ENCODE measurements at regions not wholly inside any gene's neighbourhood (a gene's known extent, or its start where the extent isn't known, plus 50 kb on each side); places are given as distances from the start of the nearest gene placed in this dataset.

GRCh38 chrX:7269589-7269988 lies 121.6 kb upstream of the PUDP start:
- no peaks in the 10 kb centered on the region for H3K36me3 ChIP-seq (ENCODE audit: control insufficient read depth in 2 of 2, insufficient read depth in 2 of 2, low read length in 2 of 2)
- H3K27ac ChIP-seq (ENCODE audit: low read depth in 2 of 2, low read length in 2 of 2) = no peak overlapping the region

GRCh38 chrX:7266288-7266687 lies 118.3 kb upstream of the PUDP start:
- H3K27ac ChIP-seq (ENCODE audit: low read depth in 2 of 2, low read length in 2 of 2) = no peak overlapping the region
- H3K4me1 ChIP-seq (ENCODE audit: control insufficient read depth in 2 of 2, insufficient read depth in 2 of 2, low read length in 2 of 2) = no peaks in the 10 kb centered on the region
- no peaks in the 10 kb centered on the region for H3K27me3 ChIP-seq (ENCODE audit: control insufficient read depth in 2 of 2, insufficient read depth in 2 of 2, low read length in 2 of 2)
- no peak overlapping the region for H3K4me3 ChIP-seq (ENCODE audit: low read length in 2 of 2)
- no peaks in the 10 kb centered on the region for H3K9me3 ChIP-seq (ENCODE audit: control insufficient read depth in 2 of 2, low read length in 2 of 2)
- no peak overlapping the region for H3K9ac ChIP-seq (ENCODE audit: low read depth in 1 of 2, low read length in 2 of 2)
- H3K36me3 ChIP-seq (ENCODE audit: control insufficient read depth in 2 of 2, insufficient read depth in 2 of 2, low read length in 2 of 2) = no peaks in the 10 kb centered on the region

More at GRCh38 chrX:7269589-7269988, 121.6 kb upstream of the PUDP start:
- no peak overlapping the region for H3K9ac ChIP-seq (ENCODE audit: low read depth in 1 of 2, low read length in 2 of 2)
- H3K9me3 ChIP-seq (ENCODE audit: control insufficient read depth in 2 of 2, low read length in 2 of 2) = no peaks in the 10 kb centered on the region
- no peak overlapping the region for H3K4me3 ChIP-seq (ENCODE audit: low read length in 2 of 2)
- H3K27me3 ChIP-seq (ENCODE audit: control insufficient read depth in 2 of 2, insufficient read depth in 2 of 2, low read length in 2 of 2) = no peaks in the 10 kb centered on the region
- no peaks in the 10 kb centered on the region for H3K4me1 ChIP-seq (ENCODE audit: control insufficient read depth in 2 of 2, insufficient read depth in 2 of 2, low read length in 2 of 2)

- no peaks in the 10 kb centered on the region for H3K36me3 ChIP-seq (ENCODE audit: control insufficient read depth in 2 of 2, insufficient read depth in 2 of 2, low read length in 2 of 2)
- H3K27ac ChIP-seq (ENCODE audit: low read depth in 2 of 2, low read length in 2 of 2) = no peak overlapping the region
Observed at GRCh38 chrX:7264399-7264798, 116.4 kb upstream of the PUDP start.

DNA sequence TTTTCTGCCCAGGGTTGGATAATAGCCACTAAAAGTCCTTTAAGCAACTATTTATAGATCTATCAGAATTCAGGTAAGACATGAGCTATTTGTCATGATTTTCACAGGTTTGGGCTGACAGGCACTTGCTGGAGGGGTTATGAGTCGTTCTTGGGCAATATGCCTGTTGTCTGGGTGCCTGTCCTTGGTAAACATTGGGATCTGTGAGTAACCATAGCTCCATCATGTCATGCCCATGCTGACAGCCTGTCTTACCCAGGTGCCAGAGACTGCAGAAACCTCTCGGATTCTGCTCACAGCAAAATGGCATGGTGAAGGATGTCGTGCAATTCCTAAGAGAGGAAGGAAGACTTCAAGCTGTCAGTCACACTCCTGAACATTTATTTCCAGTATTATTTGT lies 116.0 kb upstream of the PUDP start:
- Histone ChIP-seq H3K9ac (ENCODE audit: low read depth in 1 of 2, low read length in 2 of 2) (no peak overlapping the region), H3K36me3 (ENCODE audit: control insufficient read depth in 2 of 2, insufficient read depth in 2 of 2, low read length in 2 of 2) (no peaks in the 10 kb centered on the region), H3K4me1 (ENCODE audit: control insufficient read depth in 2 of 2, insufficient read depth in 2 of 2, low read length in 2 of 2) (no peaks in the 10 kb centered on the region), H3K4me3 (ENCODE audit: low read length in 2 of 2) (no peak overlapping the region), H3K27me3 (ENCODE audit: control insufficient read depth in 2 of 2, insufficient read depth in 2 of 2, low read length in 2 of 2) (no peaks in the 10 kb centered on the region), H3K27ac (ENCODE audit: low read depth in 2 of 2, low read length in 2 of 2) (no peak overlapping the region), H3K9me3 (ENCODE audit: control insufficient read depth in 2 of 2, low read length in 2 of 2) (no peaks in the 10 kb centered on the region)

More at GRCh38 chrX:7264399-7264798, 116.4 kb upstream of the PUDP start:
- Histone ChIP-seq H3K9ac (ENCODE audit: low read depth in 1 of 2, low read length in 2 of 2) (no peak overlapping the region), H3K27me3 (ENCODE audit: control insufficient read depth in 2 of 2, insufficient read depth in 2 of 2, low read length in 2 of 2) (no peaks in the 10 kb centered on the region), H3K4me3 (ENCODE audit: low read length in 2 of 2) (no peak overlapping the region), H3K4me1 (ENCODE audit: control insufficient read depth in 2 of 2, insufficient read depth in 2 of 2, low read length in 2 of 2) (no peaks in the 10 kb centered on the region), H3K9me3 (ENCODE audit: control insufficient read depth in 2 of 2, low read length in 2 of 2) (no peaks in the 10 kb centered on the region)

DNA sequence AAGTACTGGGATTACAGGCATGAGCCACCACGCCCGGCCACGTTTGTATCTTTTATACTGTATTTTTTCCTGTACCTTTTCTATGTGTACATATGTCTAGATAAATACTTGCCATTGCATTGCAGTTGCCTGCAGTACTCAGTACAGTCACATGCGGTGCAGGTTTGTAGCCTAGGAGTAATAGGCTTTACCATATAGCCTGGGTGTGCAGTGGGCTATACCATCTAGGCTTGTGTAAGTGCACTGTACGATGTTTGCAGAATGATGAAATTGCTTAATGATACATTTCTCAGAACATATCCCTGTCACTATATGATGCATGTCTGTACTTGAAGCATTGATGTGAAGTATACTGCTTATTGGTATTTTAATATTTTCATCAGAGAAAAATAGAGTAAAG lies 115.4 kb upstream of the PUDP start:
- H3K27me3 ChIP-seq (ENCODE audit: control insufficient read depth in 2 of 2, insufficient read depth in 2 of 2, low read length in 2 of 2) = no peaks in the 10 kb centered on the region
- no peaks in the 10 kb centered on the region for H3K4me1 ChIP-seq (ENCODE audit: control insufficient read depth in 2 of 2, insufficient read depth in 2 of 2, low read length in 2 of 2)
- no peaks in the 10 kb centered on the region for H3K36me3 ChIP-seq (ENCODE audit: control insufficient read depth in 2 of 2, insufficient read depth in 2 of 2, low read length in 2 of 2)
- H3K9ac ChIP-seq (ENCODE audit: low read depth in 1 of 2, low read length in 2 of 2) = no peak overlapping the region
- no peaks in the 10 kb centered on the region for H3K9me3 ChIP-seq (ENCODE audit: control insufficient read depth in 2 of 2, low read length in 2 of 2)
- no peak overlapping the region for H3K4me3 ChIP-seq (ENCODE audit: low read length in 2 of 2)
- no peak overlapping the region for H3K27ac ChIP-seq (ENCODE audit: low read depth in 2 of 2, low read length in 2 of 2)

DNA sequence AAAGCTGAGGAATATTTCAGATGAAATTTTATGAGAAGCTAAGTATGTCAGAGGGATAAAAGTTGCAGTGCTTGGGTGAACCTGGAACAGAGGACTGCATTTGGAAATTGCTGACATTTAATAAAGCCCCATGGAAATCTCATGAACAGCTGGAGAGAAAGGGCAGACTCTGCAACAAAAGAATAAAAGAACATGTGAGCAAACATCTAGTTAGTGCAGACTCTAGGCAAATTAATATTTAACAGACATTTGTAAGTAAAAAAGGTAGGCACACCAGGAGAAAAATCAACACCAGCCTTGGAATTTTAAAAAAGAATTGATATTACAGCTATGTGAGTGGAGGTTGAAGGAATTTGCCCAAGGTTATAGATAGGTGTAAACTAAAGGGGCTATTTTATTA lies 114.6 kb upstream of the PUDP start:
- Histone ChIP-seq H3K27ac (ENCODE audit: low read depth in 2 of 2, low read length in 2 of 2) (no peak overlapping the region), H3K9me3 (ENCODE audit: control insufficient read depth in 2 of 2, low read length in 2 of 2) (no peaks in the 10 kb centered on the region), H3K27me3 (ENCODE audit: control insufficient read depth in 2 of 2, insufficient read depth in 2 of 2, low read length in 2 of 2) (no peaks in the 10 kb centered on the region), H3K9ac (ENCODE audit: low read depth in 1 of 2, low read length in 2 of 2) (no peak overlapping the region), H3K4me3 (ENCODE audit: low read length in 2 of 2) (no peak overlapping the region), H3K4me1 (ENCODE audit: control insufficient read depth in 2 of 2, insufficient read depth in 2 of 2, low read length in 2 of 2) (no peaks in the 10 kb centered on the region), H3K36me3 (ENCODE audit: control insufficient read depth in 2 of 2, insufficient read depth in 2 of 2, low read length in 2 of 2) (no peaks in the 10 kb centered on the region)

DNA sequence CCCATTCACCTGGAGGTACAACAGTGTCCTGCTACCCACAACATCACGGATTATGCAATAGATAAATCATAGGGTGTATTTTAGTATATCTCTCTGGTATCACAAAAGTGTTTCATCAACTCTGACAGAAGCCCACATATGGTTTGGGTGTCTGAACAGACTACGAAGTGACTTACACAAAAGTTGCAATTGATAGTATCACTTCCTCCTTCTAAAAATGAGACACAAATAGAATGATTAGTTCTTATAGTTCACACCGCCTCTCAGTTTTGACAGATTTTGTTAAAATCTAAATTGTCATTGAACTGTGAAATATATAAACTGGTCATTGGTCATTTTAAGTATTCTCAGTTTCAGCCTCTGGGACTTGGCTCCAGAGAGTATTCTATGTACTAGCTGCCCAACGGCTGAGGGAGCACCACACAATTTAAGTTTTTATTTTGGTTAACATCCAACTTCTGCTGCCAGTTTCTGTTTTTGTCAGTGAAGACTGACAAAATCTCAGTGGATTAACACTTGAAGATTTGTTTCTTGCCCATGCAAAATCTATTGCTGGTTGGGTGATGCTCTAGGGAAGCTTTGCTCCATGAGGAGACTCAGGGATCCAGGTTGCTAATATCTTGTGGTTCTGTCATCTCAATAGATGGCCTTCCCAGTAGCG lies 113.8 kb upstream of the PUDP start:
- no peaks in the 10 kb centered on the region for H3K9me3 ChIP-seq (ENCODE audit: control insufficient read depth in 2 of 2, low read length in 2 of 2)
- no peak overlapping the region for H3K4me3 ChIP-seq (ENCODE audit: low read length in 2 of 2)
- H3K4me1 ChIP-seq (ENCODE audit: control insufficient read depth in 2 of 2, insufficient read depth in 2 of 2, low read length in 2 of 2) = no peaks in the 10 kb centered on the region
- H3K36me3 ChIP-seq (ENCODE audit: control insufficient read depth in 2 of 2, insufficient read depth in 2 of 2, low read length in 2 of 2) = peaks cover 0 to 5% of the 10 kb centered on the region in 2 donors
- no peak overlapping the region for H3K27ac ChIP-seq (ENCODE audit: low read depth in 2 of 2, low read length in 2 of 2)
- no peaks in the 10 kb centered on the region for H3K27me3 ChIP-seq (ENCODE audit: control insufficient read depth in 2 of 2, insufficient read depth in 2 of 2, low read length in 2 of 2)
- no peak overlapping the region for H3K9ac ChIP-seq (ENCODE audit: low read depth in 1 of 2, low read length in 2 of 2)

DNA sequence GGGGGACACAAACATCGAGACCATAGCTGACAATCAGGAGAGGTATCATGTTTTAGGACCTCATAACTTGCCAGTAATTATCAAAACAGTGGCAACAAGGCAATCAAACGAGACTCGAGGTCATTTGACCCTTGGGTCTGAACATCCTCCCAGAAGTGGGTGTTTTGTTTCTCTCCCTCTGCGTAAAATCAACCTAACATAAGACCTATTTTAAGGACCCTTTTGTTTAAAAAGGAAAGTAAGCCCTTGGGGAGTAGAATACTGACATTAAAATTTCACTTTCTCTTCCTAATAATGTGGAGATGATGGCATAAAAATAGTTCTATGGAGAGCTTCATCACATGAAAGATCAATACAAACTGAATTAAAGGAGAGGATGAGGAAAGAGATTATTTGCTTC lies 106.2 kb upstream of the PUDP start:
- Histone ChIP-seq H3K27ac (ENCODE audit: low read depth in 2 of 2, low read length in 2 of 2) (no peak overlapping the region), H3K4me1 (ENCODE audit: control insufficient read depth in 2 of 2, insufficient read depth in 2 of 2, low read length in 2 of 2) (peaks cover 0 to 4% of the 10 kb centered on the region in 2 donors), H3K4me3 (ENCODE audit: low read length in 2 of 2) (no peak overlapping the region), H3K27me3 (ENCODE audit: control insufficient read depth in 2 of 2, insufficient read depth in 2 of 2, low read length in 2 of 2) (no peaks in the 10 kb centered on the region), H3K36me3 (ENCODE audit: control insufficient read depth in 2 of 2, insufficient read depth in 2 of 2, low read length in 2 of 2) (peaks cover 4 to 5% of the 10 kb centered on the region in 2 donors), H3K9me3 (ENCODE audit: control insufficient read depth in 2 of 2, low read length in 2 of 2) (no peaks in the 10 kb centered on the region), H3K9ac (ENCODE audit: low read depth in 1 of 2, low read length in 2 of 2) (no peak overlapping the region)

DNA sequence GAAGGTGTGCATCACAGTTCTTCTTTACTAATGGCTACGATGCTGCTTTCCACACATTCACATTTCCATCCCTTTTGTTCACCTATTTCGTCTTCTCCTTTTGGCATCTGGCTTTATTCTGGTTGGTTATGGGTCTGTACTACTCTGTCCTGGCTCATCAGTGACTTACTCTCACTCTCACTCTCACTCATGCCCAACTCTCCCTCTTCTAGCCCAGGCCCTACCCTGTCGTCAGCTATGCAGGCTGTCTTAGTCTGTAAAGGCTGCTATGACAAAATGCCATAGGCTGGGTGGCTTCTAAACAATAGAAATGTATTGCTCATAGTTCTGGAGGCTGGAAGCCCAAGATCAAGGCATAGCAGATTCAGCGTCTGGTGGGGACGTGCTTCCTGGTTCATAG lies 105.6 kb upstream of the PUDP start:
- Histone ChIP-seq H3K27ac (ENCODE audit: low read depth in 2 of 2, low read length in 2 of 2) (no peak overlapping the region), H3K27me3 (ENCODE audit: control insufficient read depth in 2 of 2, insufficient read depth in 2 of 2, low read length in 2 of 2) (no peaks in the 10 kb centered on the region), H3K4me3 (ENCODE audit: low read length in 2 of 2) (no peak overlapping the region), H3K9ac (ENCODE audit: low read depth in 1 of 2, low read length in 2 of 2) (no peak overlapping the region), H3K4me1 (ENCODE audit: control insufficient read depth in 2 of 2, insufficient read depth in 2 of 2, low read length in 2 of 2) (peaks cover 0 to 4% of the 10 kb centered on the region in 2 donors), H3K9me3 (ENCODE audit: control insufficient read depth in 2 of 2, low read length in 2 of 2) (no peaks in the 10 kb centered on the region), H3K36me3 (ENCODE audit: control insufficient read depth in 2 of 2, insufficient read depth in 2 of 2, low read length in 2 of 2) (peaks cover 4 to 5% of the 10 kb centered on the region in 2 donors)

- Histone ChIP-seq H3K9me3 (ENCODE audit: control insufficient read depth in 2 of 2, low read length in 2 of 2) (no peaks in the 10 kb centered on the region), H3K27me3 (ENCODE audit: control insufficient read depth in 2 of 2, insufficient read depth in 2 of 2, low read length in 2 of 2) (no peaks in the 10 kb centered on the region), H3K4me3 (ENCODE audit: low read length in 2 of 2) (peak overlapping the region in 1 of 2 donors; percentile 9), H3K9ac (ENCODE audit: low read depth in 1 of 2, low read length in 2 of 2) (no peak overlapping the region), H3K4me1 (ENCODE audit: control insufficient read depth in 2 of 2, insufficient read depth in 2 of 2, low read length in 2 of 2) (peaks cover 0 to 4% of the 10 kb centered on the region in 2 donors), H3K36me3 (ENCODE audit: control insufficient read depth in 2 of 2, insufficient read depth in 2 of 2, low read length in 2 of 2) (peaks cover under 1 to 4% of the 10 kb centered on the region in 2 donors), H3K27ac (ENCODE audit: low read depth in 2 of 2, low read length in 2 of 2) (peak overlapping the region in 1 of 2 donors; percentile 45)
Observed at GRCh38 chrX:7252013-7252610, 104.2 kb upstream of the PUDP start.
